Tibial nerve (tissue), 4 donors: ENCODE measurements at regions not wholly inside any gene's neighbourhood (a gene's known extent, or its start where the extent isn't known, plus 50 kb on each side); places are given as distances from the start of the nearest gene placed in this dataset.

Experiments
- DNase-seq, 2 donors: peaks; one replicate each; pipeline ENCODE4 v3.0.0-alpha.2; 2019; ENCODE audit warnings: low spot score in 2 of 2
- H3K27ac ChIP-seq, 4 donors: fragments of 200-600 bp; sonication (generic) in 3 of 4; one replicate each; pipeline ENCODE4 v1.5.1; 2017 to 2019; ENCODE audit warnings: mild to moderate bottlenecking in 1 of 4
- H3K27me3 ChIP-seq, 2 donors: fragments of 200-600 bp; sonication (generic) in 1 of 2; one replicate each; pipeline versions ENCODE4 v1.5.1 to v1.6.0; 2017 to 2019
- H3K36me3 ChIP-seq, 3 donors: fragments of 200-600 bp; sonication (generic); one replicate each; pipeline ENCODE4 v1.5.1; 2018 to 2019
- H3K4me1 ChIP-seq, 4 donors: fragments of 200-600 bp; sonication (generic) in 3 of 4; one replicate each; pipeline ENCODE4 v1.5.1; 2017 to 2019
- H3K4me3 ChIP-seq, 4 donors: fragments of 200-600 bp; sonication (generic) in 3 of 4; one replicate each; pipeline ENCODE4 v1.5.1; 2017 to 2019; ENCODE audit warnings: mild to moderate bottlenecking in 1 of 4, moderate library complexity in 1 of 4
- H3K9me3 ChIP-seq, 4 donors: fragments of 200-600 bp; sonication (generic) in 3 of 4; one replicate each; pipeline ENCODE4 v1.5.1; 2017 to 2019
- EP300 ChIP-seq, 2 donors: sonication (generic); formaldehyde crosslinking; IDR thresholded peaks; one replicate each; pipeline ENCODE4 v1.6.1; 2017; ENCODE audit warnings: antibody characterized with exemption in 2 of 2, mild to moderate bottlenecking in 1 of 2
- POLR2A ChIP-seq, 2 donors: fragments of 450-650 bp; IDR thresholded peaks; one replicate each; pipeline ENCODE4 v1.6.1; 2017; ENCODE audit warnings: antibody characterized with exemption in 2 of 2, mild to moderate bottlenecking in 2 of 2, moderate library complexity in 2 of 2
- WGBS, 2 donors: methylation state at CpG; one replicate each; pipeline ENCODE4 v1.1.5; 2018; 5-methylcytosine and 5-hydroxymethylcytosine counted together
- TF ChIP-seq, protein P1 (sequence below), 5 experiments: fragments of 200-600 bp in 3 of 5; fragments of 450-650 bp in 2 of 5; sonication (generic) in 3 of 5; IDR thresholded peaks; one replicate each; pipeline ENCODE4 v1.5.1; 2016 to 2019; ENCODE audit warnings: antibody characterized with exemption in 5 of 5, mild to moderate bottlenecking in 3 of 5, moderate library complexity in 2 of 5

DNA sequence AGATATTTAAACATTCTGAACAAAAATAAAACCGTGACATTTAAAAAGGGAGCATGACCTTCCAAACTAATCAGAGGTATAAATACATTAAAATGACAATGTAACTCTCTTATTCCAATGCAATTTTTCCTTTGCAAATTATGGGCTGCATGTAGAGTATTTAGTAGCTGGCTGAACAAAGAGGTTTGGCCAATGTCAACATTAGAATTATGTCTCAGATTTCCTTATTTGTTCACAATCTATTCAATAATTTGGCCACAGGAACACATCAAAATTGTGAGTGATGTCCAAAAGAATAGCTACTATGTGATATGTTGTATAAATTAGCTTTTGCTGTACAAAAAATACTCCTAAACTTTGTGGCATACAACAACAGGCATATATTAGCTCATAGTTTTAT lies 580.0 kb upstream of the MARCKS start:
- H3K9me3 ChIP-seq, result no peaks in the 10 kb centered on the region
- H3K27ac ChIP-seq, result no peak overlapping the region
- H3K4me3 ChIP-seq, result no peak overlapping the region
- no peak for TF ChIP-seq POLR2A (IDR thresholded peaks at IDR 0.05)
- TF ChIP-seq, protein P1, sequence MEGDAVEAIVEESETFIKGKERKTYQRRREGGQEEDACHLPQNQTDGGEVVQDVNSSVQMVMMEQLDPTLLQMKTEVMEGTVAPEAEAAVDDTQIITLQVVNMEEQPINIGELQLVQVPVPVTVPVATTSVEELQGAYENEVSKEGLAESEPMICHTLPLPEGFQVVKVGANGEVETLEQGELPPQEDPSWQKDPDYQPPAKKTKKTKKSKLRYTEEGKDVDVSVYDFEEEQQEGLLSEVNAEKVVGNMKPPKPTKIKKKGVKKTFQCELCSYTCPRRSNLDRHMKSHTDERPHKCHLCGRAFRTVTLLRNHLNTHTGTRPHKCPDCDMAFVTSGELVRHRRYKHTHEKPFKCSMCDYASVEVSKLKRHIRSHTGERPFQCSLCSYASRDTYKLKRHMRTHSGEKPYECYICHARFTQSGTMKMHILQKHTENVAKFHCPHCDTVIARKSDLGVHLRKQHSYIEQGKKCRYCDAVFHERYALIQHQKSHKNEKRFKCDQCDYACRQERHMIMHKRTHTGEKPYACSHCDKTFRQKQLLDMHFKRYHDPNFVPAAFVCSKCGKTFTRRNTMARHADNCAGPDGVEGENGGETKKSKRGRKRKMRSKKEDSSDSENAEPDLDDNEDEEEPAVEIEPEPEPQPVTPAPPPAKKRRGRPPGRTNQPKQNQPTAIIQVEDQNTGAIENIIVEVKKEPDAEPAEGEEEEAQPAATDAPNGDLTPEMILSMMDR (IDR thresholded peaks at IDR 0.05), result no peak
- no peak for TF ChIP-seq EP300 (IDR thresholded peaks at IDR 0.05)
- DNase-seq, result no peak
- no peaks in the 10 kb centered on the region for H3K27me3 ChIP-seq
- 91 to 94% methylated on average over 1 of the region's 1 CpG for WGBS, 2 donors
- H3K4me1 ChIP-seq, result peaks cover 0 to 3% (median 0%) of the 10 kb centered on the region in 4 donors
- no peaks in the 10 kb centered on the region for H3K36me3 ChIP-seq

DNA sequence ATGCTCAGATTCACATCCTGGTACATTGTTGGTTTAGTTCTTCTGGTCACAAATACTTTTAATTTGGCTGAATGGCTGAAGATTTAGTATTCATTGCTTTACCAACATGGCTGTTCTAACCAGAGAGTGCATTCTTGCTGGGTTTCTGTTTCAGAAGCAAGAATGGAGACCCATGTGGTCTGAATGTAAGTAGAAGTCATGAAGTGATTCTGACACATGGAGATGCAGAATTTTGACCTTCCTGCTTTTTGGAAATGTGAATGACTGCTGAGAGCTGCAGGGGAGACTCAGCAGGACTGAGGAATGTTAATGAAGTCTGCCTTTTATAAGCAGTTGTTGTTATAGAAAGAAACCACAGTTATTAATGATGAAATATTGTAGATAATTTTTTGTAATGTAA lies 576.1 kb upstream of the MARCKS start:
- no peak for DNase-seq
- H3K4me1 ChIP-seq, result peaks cover 0 to 3% (median 0%) of the 10 kb centered on the region in 4 donors
- H3K9me3 ChIP-seq, result peaks cover 0 to 4% (median under 1%) of the 10 kb centered on the region in 4 donors
- H3K27ac ChIP-seq, result no peak overlapping the region
- H3K27me3 ChIP-seq, result no peaks in the 10 kb centered on the region
- no peak for TF ChIP-seq POLR2A (IDR thresholded peaks at IDR 0.05)
- TF ChIP-seq, protein P1 (IDR thresholded peaks at IDR 0.05), result no peak
- TF ChIP-seq EP300 (IDR thresholded peaks at IDR 0.05), result no peak
- no peak overlapping the region for H3K4me3 ChIP-seq
- no peaks in the 10 kb centered on the region for H3K36me3 ChIP-seq

DNA sequence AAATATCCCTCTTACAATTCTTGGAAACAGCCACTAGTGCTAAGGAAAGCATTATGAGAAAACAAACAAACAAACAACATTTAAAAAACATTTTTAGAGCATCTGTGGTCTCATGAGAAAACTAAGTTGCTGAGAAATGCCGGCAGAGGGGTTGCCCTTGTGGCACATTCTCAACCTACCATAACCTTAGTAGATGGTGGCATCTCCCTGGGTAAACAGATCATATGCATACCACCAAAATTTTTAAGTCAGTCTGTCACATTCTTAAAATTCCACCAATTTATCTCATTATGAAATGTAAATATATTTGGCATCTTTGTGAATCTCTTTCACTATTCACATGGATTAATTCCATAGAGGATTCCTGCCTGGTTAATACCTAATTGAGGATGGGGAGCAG lies 575.7 kb upstream of the MARCKS start:
- TF ChIP-seq, protein P1 (IDR thresholded peaks at IDR 0.05), result no peak
- TF ChIP-seq EP300 (IDR thresholded peaks at IDR 0.05), result no peak
- TF ChIP-seq POLR2A (IDR thresholded peaks at IDR 0.05), result no peak

DNA sequence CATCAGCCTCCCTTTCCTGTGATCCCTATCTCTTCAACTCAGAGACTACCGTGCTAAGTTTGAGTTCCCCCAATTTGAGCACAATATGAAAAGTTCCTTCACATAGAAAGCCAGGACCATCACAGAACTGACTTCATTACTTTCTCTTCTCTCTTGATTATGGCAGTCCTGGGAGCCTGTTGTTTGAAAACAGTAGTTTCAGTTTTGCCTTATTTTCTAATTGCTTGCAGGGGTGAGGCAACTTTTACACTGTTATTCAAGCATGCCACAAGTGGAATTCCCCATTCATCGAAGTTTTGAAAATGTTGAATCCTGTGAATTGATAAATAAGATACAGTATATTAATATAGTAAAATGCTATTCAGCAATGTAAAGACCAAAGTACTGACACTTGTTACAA lies 569.7 kb upstream of the MARCKS start:
- Histone ChIP-seq H3K4me1 (peaks cover 0 to 7% (median 0%) of the 10 kb centered on the region in 4 donors), H3K9me3 (peaks cover 0 to 17% (median 4%) of the 10 kb centered on the region in 4 donors), H3K27me3 (no peaks in the 10 kb centered on the region), H3K4me3 (no peak overlapping the region), H3K27ac (no peak overlapping the region), H3K36me3 (no peaks in the 10 kb centered on the region)
- 81 to 82% methylated on average over 2 of the region's 2 CpGs for WGBS, 2 donors
- no peak for TF ChIP-seq EP300 (IDR thresholded peaks at IDR 0.05)
- DNase-seq, result no peak

More for the DNA sequence above, 575.7 kb upstream of the MARCKS start:
- Histone ChIP-seq H3K4me3 (no peak overlapping the region), H3K36me3 (no peaks in the 10 kb centered on the region), H3K4me1 (peaks cover 0 to 3% (median 0%) of the 10 kb centered on the region in 4 donors), H3K9me3 (peaks cover 0 to 8% (median 2%) of the 10 kb centered on the region in 4 donors), H3K27ac (no peak overlapping the region), H3K27me3 (no peaks in the 10 kb centered on the region)
- WGBS, 2 donors, result 27 to 33% methylated on average over 1 of the region's 1 CpG
- no peak for DNase-seq

DNA sequence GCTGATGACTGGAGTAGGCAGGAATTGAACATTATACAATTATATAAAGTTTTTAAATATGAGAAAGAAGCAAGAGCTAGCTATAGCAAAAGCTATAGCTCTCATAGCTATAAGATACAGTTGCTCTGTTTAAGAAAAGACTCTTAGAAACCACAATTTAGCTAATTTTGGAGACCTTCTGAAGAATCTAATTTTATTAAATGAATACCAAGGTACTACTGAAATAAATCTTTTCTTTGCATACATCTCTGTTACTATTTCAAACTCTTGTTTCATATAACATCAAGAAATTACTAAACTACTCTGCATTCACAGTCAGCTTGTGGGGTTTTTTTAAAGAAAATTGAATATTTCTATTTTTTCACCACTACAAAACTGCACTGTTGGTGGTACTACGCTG lies 568.7 kb upstream of the MARCKS start:
- H3K27ac ChIP-seq, result no peak overlapping the region
- H3K9me3 ChIP-seq, result peaks cover 0 to 17% (median 4%) of the 10 kb centered on the region in 4 donors
- H3K36me3 ChIP-seq, result no peaks in the 10 kb centered on the region
- no peaks in the 10 kb centered on the region for H3K27me3 ChIP-seq
- no peak overlapping the region for H3K4me3 ChIP-seq
- WGBS, 2 donors, result 71 to 81% methylated on average over 1 of the region's 1 CpG
- TF ChIP-seq POLR2A (IDR thresholded peaks at IDR 0.05), result no peak
- TF ChIP-seq, protein P1 (IDR thresholded peaks at IDR 0.05), result no peak
- no peak for DNase-seq
- peaks cover 0 to 13% (median 0%) of the 10 kb centered on the region in 4 donors for H3K4me1 ChIP-seq

DNA sequence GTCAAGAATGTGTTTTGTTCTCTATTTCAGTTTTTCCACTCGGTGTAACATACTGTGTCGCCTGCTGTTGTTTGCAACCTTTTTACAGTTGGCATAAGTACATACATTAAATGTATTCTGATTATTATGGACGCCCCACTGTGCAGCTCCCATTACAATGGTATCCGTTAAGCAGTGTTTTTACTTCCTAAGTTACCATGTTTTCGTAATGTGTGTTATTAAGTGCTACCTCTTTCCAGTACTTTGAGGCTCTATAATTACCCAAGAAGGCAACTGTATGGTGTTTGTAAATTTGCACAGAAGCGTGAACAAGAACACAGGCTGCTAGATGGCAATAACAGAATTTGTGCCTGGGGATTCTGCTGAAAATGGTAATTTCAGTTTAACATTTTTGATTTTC lies 568.0 kb upstream of the MARCKS start:
- WGBS, 2 donors, result 88 to 91% methylated on average over 6 of the region's 6 CpGs
- no peak overlapping the region for H3K27ac ChIP-seq
- peaks cover 0 to 17% (median 4%) of the 10 kb centered on the region in 4 donors for H3K9me3 ChIP-seq
- H3K4me3 ChIP-seq, result no peak overlapping the region
- no peaks in the 10 kb centered on the region for H3K36me3 ChIP-seq
- peaks cover 0 to 13% (median 0%) of the 10 kb centered on the region in 4 donors for H3K4me1 ChIP-seq
- TF ChIP-seq POLR2A (IDR thresholded peaks at IDR 0.05) (no peak), EP300 (IDR thresholded peaks at IDR 0.05) (no peak)
- TF ChIP-seq, protein P1 (IDR thresholded peaks at IDR 0.05), result no peak
- DNase-seq, result no peak
- no peaks in the 10 kb centered on the region for H3K27me3 ChIP-seq
